ENCODE measurements at regions not wholly inside any gene's neighbourhood (a gene's known extent, or its start where the extent isn't known, plus 50 kb on each side); places are given as distances from the start of the nearest gene placed in this dataset.

DNA sequence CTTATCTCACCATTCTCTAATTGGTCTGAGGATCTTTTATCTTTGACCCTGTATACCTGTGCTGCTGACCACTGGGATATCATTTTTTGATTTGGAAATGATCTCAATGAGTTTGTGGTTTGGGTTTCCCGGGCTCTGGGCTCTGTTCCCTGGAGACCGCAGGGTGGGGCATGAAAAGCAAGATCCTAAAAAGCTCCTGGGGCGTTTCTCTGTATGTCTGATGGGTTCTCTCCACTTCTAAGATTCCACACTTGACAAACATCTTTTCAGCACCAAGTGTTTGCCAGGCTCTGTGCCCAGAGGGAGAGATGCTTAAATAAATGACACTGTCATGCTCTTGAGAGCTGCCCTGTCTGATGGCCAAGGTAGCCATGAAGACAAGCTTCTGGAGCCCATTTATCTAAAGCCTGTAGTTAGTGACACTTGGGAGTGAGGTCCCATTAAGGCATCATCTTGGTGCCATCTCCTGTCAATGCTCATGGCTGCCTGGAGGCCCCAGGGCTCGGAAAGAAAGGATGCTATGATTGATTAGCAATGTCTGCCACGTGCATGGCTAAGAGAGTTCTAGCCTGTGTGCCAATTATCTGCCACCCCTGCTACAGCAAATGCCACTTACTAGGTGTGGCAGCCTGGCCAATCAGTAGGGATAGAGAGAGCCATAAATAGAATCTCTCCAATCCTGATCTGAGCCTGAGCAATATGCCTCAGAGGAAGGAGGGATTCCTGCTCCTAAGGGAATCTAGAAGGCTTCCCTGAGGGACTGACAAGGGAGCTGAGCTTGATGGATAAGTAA is 531.6 kb downstream of the MN1 start:
- H3K36me3 ChIP-seq (ENCODE audit: control insufficient read depth in 2 of 2, insufficient read depth in 2 of 2, low read length in 1 of 2): no peaks in the 10 kb centered on the region
- no peak for DNase-seq (ENCODE audit: low read depth in 6 of 9, low spot score in 9 of 9)
- 75% methylated on average over 5 of the region's 5 CpGs for WGBS
- no peak overlapping the region for H3K4me3 ChIP-seq (ENCODE audit: low read length in 2 of 2)
- no peaks in the 10 kb centered on the region for H3K9me3 ChIP-seq (ENCODE audit: control insufficient read depth in 2 of 2, insufficient read depth in 1 of 2, low read length in 1 of 2)
- peaks cover 0 to 10% of the 10 kb centered on the region in 2 donors for H3K27me3 ChIP-seq (ENCODE audit: control insufficient read depth in 2 of 2, insufficient read depth in 1 of 2, low read length in 1 of 2)
- H3K27ac ChIP-seq (ENCODE audit: low read depth in 1 of 2, low read length in 1 of 2): no peak overlapping the region
- no peaks in the 10 kb centered on the region for H3K4me1 ChIP-seq (ENCODE audit: control insufficient read depth in 2 of 2, insufficient read depth in 2 of 2, low read length in 2 of 2)

DNA sequence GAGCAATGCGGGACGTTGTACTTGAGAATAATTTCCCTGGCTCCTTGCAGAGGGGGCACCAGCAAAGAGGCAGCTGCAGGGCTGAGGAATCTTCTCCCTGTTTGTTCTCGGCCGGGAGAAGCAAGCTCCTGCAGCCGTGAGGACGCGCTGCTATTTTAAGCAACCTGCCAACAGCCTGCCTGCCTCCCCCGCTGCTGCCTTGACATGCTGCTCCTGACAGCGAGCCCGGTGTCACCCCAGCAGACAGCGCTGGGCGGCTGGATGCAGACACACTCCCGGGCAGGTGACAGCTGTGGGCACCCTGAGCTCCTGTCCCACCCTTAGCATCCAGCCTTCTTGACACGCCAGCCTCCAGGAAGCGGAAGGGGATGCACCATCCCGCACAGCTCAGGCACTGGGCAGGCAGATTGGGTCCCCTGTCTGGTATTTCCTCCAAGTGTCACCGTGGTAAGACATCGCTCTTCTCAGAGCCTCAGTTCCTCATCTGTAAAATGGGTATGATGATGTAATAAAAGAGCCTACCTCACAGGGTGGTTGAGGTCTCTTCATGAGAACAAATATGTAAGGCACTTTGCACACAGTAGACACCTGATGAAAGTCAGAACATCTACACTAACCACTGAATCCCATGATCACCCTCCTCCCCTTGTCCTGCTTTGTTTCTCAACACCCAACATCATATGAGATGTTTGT is 530.6 kb downstream of the MN1 start:
- H3K9me3 ChIP-seq (ENCODE audit: control insufficient read depth in 2 of 2, insufficient read depth in 1 of 2, low read length in 1 of 2): no peaks in the 10 kb centered on the region
- no peaks in the 10 kb centered on the region for H3K36me3 ChIP-seq (ENCODE audit: control insufficient read depth in 2 of 2, insufficient read depth in 2 of 2, low read length in 1 of 2)
- no peak for DNase-seq (ENCODE audit: low read depth in 6 of 9, low spot score in 9 of 9)
- no peak overlapping the region for H3K27ac ChIP-seq (ENCODE audit: low read depth in 1 of 2, low read length in 1 of 2)
- no peaks in the 10 kb centered on the region for H3K4me1 ChIP-seq (ENCODE audit: control insufficient read depth in 2 of 2, insufficient read depth in 2 of 2, low read length in 2 of 2)
- H3K27me3 ChIP-seq (ENCODE audit: control insufficient read depth in 2 of 2, insufficient read depth in 1 of 2, low read length in 1 of 2): peaks cover 0 to 10% of the 10 kb centered on the region in 2 donors
- 49% methylated on average over 18 of the region's 18 CpGs for WGBS
- no peak overlapping the region for H3K4me3 ChIP-seq (ENCODE audit: low read length in 2 of 2)

DNA sequence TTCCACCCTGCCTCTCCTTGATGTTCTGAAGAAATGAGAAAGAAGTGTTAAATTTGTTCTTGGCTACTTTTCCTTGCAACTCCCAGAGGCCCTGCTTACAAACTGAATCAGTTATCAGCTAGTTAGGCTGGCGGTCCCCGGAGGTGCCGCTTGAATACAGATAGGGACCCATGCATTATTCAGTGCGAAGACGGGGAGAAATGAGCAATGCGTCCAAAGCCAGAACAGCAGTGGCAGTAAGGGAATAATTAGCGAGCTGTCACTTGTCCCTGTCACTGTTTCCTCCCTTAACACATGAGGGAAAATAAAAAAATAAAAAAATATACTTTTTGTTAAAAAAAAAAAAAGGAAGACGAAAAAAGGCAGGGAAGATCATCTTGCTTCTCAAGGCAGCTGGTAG is 528.1 kb downstream of the MN1 start:
- Histone ChIP-seq H3K36me3 (ENCODE audit: control insufficient read depth in 2 of 2, insufficient read depth in 2 of 2, low read length in 1 of 2) (no peaks in the 10 kb centered on the region), H3K9me3 (ENCODE audit: control insufficient read depth in 2 of 2, insufficient read depth in 1 of 2, low read length in 1 of 2) (no peaks in the 10 kb centered on the region), H3K4me1 (ENCODE audit: control insufficient read depth in 2 of 2, insufficient read depth in 2 of 2, low read length in 2 of 2) (no peaks in the 10 kb centered on the region), H3K27ac (ENCODE audit: low read depth in 1 of 2, low read length in 1 of 2) (no peak overlapping the region), H3K27me3 (ENCODE audit: control insufficient read depth in 2 of 2, insufficient read depth in 1 of 2, low read length in 1 of 2) (peaks cover 0 to 10% of the 10 kb centered on the region in 2 donors), H3K4me3 (ENCODE audit: low read length in 2 of 2) (no peak overlapping the region)
- WGBS: 36% methylated on average over 8 of the region's 8 CpGs
- no peak for DNase-seq (ENCODE audit: low read depth in 6 of 9, low spot score in 9 of 9)

DNA sequence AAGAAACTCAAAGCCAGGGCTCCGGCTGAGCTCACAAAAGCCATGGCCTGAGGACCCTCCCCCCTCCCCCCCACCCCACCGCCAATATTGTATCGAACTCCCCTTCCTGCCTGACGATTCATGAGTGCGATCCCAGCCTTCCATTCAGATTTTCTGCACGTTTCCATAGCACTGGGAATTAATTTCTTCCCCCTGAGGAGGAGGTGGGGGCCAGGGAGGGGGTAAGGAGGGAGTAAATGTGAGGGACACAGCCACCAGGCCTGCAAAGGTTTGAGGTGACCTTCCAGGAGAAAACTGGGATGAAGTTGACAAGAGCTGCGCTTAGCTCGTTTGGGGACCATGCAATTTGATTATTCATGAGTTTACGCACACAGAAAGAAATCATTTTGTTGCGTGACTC is 527.7 kb downstream of the MN1 start:
- 56% methylated on average over 10 of the region's 10 CpGs for whole genome bisulfite sequencing
- H3K27me3 ChIP-seq (ENCODE audit: control insufficient read depth in 2 of 2, insufficient read depth in 1 of 2, low read length in 1 of 2): peaks cover 0 to 10% of the 10 kb centered on the region in 2 donors
- no peak overlapping the region for H3K4me3 ChIP-seq (ENCODE audit: low read length in 2 of 2)
- no peaks in the 10 kb centered on the region for H3K9me3 ChIP-seq (ENCODE audit: control insufficient read depth in 2 of 2, insufficient read depth in 1 of 2, low read length in 1 of 2)
- no peak for DNase-seq (ENCODE audit: low read depth in 6 of 9, low spot score in 9 of 9)
- H3K4me1 ChIP-seq (ENCODE audit: control insufficient read depth in 2 of 2, insufficient read depth in 2 of 2, low read length in 2 of 2): no peaks in the 10 kb centered on the region
- H3K36me3 ChIP-seq (ENCODE audit: control insufficient read depth in 2 of 2, insufficient read depth in 2 of 2, low read length in 1 of 2): no peaks in the 10 kb centered on the region
- H3K27ac ChIP-seq (ENCODE audit: low read depth in 1 of 2, low read length in 1 of 2): no peak overlapping the region

DNA sequence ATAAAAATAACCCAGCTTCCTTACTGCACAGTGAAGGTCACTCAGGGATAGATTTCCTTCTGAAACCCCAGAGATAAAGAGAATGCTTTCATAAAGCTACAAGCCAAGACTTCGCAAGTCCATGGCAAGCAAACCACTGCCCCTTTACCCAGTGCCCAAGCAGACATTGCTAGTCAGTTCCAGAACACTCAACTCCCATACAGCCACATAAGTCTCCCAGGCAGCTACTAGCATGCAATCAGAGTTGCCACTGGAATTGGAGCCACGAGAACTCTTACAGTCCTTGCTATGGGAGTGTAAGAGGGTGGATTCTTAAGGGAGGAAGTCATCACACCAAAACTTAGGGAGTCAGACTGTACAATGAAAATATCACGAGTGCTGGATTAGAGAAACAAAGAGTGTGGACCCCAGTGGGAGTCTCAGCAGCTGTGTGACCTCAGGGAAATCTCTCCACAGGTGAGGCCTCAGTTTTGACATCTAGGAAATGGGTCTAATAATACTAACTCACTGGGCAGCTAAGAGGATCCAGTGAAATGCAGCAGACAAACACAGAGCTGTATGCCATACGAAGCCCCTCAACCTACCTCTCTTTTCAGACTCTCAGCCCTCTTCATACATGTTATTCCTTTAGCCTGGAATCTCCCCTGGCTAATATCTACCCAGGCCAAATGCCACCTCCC is 526.6 kb downstream of the MN1 start:
- Histone ChIP-seq H3K36me3 (ENCODE audit: control insufficient read depth in 2 of 2, insufficient read depth in 2 of 2, low read length in 1 of 2) (no peaks in the 10 kb centered on the region), H3K4me3 (ENCODE audit: low read length in 2 of 2) (no peak overlapping the region), H3K9me3 (ENCODE audit: control insufficient read depth in 2 of 2, insufficient read depth in 1 of 2, low read length in 1 of 2) (no peaks in the 10 kb centered on the region), H3K4me1 (ENCODE audit: control insufficient read depth in 2 of 2, insufficient read depth in 2 of 2, low read length in 2 of 2) (no peaks in the 10 kb centered on the region), H3K27me3 (ENCODE audit: control insufficient read depth in 2 of 2, insufficient read depth in 1 of 2, low read length in 1 of 2) (peaks cover 0 to 10% of the 10 kb centered on the region in 2 donors), H3K27ac (ENCODE audit: low read depth in 1 of 2, low read length in 1 of 2) (no peak overlapping the region)
- WGBS: 82% methylated on average over 4 of the region's 4 CpGs
- no peak for DNase-seq (ENCODE audit: low read depth in 6 of 9, low spot score in 9 of 9)

DNA sequence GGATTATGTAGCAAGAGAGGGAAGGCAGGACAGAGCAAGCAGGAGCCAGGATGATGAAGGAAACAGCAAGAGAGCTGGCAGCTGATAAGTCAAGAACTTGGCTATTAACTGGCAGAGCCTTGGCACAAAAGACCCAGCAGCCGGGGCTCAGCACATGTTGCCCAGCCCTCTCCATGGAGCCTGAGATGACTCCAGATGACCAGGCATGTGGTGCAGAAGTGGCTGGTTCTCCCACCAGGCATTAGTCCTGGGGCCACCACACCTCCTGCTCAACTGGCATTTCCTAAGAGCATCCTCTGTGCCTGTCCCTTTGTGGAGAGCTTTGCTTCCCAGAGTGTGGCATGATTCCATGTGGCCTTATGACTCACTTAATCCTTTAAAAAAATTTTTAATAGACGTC is 522.6 kb downstream of the MN1 start:
- Histone ChIP-seq H3K4me3 (ENCODE audit: low read length in 2 of 2) (no peak overlapping the region), H3K4me1 (ENCODE audit: control insufficient read depth in 2 of 2, insufficient read depth in 2 of 2, low read length in 2 of 2) (no peaks in the 10 kb centered on the region), H3K27me3 (ENCODE audit: control insufficient read depth in 2 of 2, insufficient read depth in 1 of 2, low read length in 1 of 2) (no peaks in the 10 kb centered on the region), H3K9me3 (ENCODE audit: control insufficient read depth in 2 of 2, insufficient read depth in 1 of 2, low read length in 1 of 2) (no peaks in the 10 kb centered on the region), H3K27ac (ENCODE audit: low read depth in 1 of 2, low read length in 1 of 2) (no peak overlapping the region), H3K36me3 (ENCODE audit: control insufficient read depth in 2 of 2, insufficient read depth in 2 of 2, low read length in 1 of 2) (no peaks in the 10 kb centered on the region)
- no peak for DNase-seq (ENCODE audit: low read depth in 6 of 9, low spot score in 9 of 9)
- 85% methylated on average over 2 of the region's 2 CpGs for WGBS

DNA sequence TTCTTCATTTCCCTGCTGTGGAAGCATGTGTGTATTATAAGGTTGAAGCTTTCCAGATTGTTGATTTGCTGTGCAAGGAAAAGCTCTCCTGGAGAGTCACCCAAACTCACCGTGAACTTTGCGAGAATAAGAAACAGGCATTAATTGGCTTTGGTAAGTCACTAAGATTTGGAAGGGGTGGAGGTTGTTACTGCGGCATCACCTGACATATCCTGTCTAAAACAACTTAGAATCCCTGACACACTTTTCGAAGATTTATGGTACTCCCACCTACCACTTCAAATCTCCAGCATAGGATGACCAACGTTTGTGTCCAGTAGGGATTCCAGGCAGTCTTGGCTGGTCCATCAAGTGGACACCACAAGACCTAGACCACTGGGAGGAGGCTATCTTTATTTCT is 518.3 kb downstream of the MN1 start:
- Histone ChIP-seq H3K4me3 (ENCODE audit: low read length in 2 of 2) (no peak overlapping the region), H3K4me1 (ENCODE audit: control insufficient read depth in 2 of 2, insufficient read depth in 2 of 2, low read length in 2 of 2) (no peaks in the 10 kb centered on the region), H3K27ac (ENCODE audit: low read depth in 1 of 2, low read length in 1 of 2) (no peak overlapping the region), H3K27me3 (ENCODE audit: control insufficient read depth in 2 of 2, insufficient read depth in 1 of 2, low read length in 1 of 2) (no peaks in the 10 kb centered on the region), H3K36me3 (ENCODE audit: control insufficient read depth in 2 of 2, insufficient read depth in 2 of 2, low read length in 1 of 2) (no peaks in the 10 kb centered on the region), H3K9me3 (ENCODE audit: control insufficient read depth in 2 of 2, insufficient read depth in 1 of 2, low read length in 1 of 2) (no peaks in the 10 kb centered on the region)
- WGBS: 98% methylated on average over 5 of the region's 5 CpGs
- no peak for DNase-seq (ENCODE audit: low read depth in 6 of 9, low spot score in 9 of 9)

DNA sequence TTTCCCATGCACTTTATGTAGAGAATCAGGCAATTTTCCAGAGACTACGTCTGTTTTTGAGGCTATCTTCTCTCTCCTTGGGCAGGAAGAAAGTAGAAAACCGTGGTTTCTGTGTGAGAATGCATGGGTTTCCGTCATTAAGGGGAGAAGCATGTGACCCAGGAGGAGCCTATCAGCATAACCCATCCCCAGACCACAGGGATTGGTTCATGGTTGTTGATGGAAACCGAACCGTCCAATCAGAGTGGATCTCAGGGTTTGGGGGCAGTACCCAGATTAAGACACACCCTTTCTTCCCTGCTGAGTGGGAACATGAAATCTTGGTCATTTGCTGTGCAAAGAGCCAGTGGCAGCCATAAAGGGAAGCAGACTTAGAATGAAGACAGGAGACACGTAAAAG is 517.8 kb downstream of the MN1 start:
- WGBS: 76% methylated on average over 6 of the region's 6 CpGs
- Histone ChIP-seq H3K27ac (ENCODE audit: low read depth in 1 of 2, low read length in 1 of 2) (no peak overlapping the region), H3K27me3 (ENCODE audit: control insufficient read depth in 2 of 2, insufficient read depth in 1 of 2, low read length in 1 of 2) (no peaks in the 10 kb centered on the region), H3K36me3 (ENCODE audit: control insufficient read depth in 2 of 2, insufficient read depth in 2 of 2, low read length in 1 of 2) (no peaks in the 10 kb centered on the region), H3K4me1 (ENCODE audit: control insufficient read depth in 2 of 2, insufficient read depth in 2 of 2, low read length in 2 of 2) (no peaks in the 10 kb centered on the region), H3K4me3 (ENCODE audit: low read length in 2 of 2) (no peak overlapping the region), H3K9me3 (ENCODE audit: control insufficient read depth in 2 of 2, insufficient read depth in 1 of 2, low read length in 1 of 2) (no peaks in the 10 kb centered on the region)
- no peak for DNase-seq (ENCODE audit: low read depth in 6 of 9, low spot score in 9 of 9)

DNA sequence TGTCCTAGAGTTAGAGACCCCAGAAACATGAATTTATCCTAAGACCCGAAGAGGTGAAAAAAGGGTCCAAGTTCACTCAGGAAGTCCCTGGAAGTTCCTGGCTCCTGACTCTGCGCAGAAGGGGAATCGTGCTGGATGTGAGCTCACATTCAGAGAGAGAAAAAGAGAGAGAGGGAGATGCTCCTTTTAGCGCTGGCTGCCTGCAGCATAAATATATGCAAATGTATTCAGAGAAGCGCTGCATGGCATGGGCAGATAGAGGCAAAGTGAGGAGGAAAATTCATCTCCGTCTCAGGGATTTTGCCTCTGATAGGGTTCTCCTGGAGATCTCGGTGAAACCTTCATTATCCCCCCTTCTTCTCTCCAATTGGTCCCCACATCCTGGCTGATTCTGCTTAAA is 517.2 kb downstream of the MN1 start:
- Histone ChIP-seq H3K27me3 (ENCODE audit: control insufficient read depth in 2 of 2, insufficient read depth in 1 of 2, low read length in 1 of 2) (no peaks in the 10 kb centered on the region), H3K4me3 (ENCODE audit: low read length in 2 of 2) (no peak overlapping the region), H3K27ac (ENCODE audit: low read depth in 1 of 2, low read length in 1 of 2) (no peak overlapping the region), H3K4me1 (ENCODE audit: control insufficient read depth in 2 of 2, insufficient read depth in 2 of 2, low read length in 2 of 2) (no peaks in the 10 kb centered on the region), H3K36me3 (ENCODE audit: control insufficient read depth in 2 of 2, insufficient read depth in 2 of 2, low read length in 1 of 2) (no peaks in the 10 kb centered on the region), H3K9me3 (ENCODE audit: control insufficient read depth in 2 of 2, insufficient read depth in 1 of 2, low read length in 1 of 2) (no peaks in the 10 kb centered on the region)
- 96% methylated on average over 7 of the region's 7 CpGs for WGBS
- DNase-seq (ENCODE audit: low read depth in 6 of 9, low spot score in 9 of 9): no peak
